ENCODE measurements at regions not wholly inside any gene's neighbourhood (a gene's known extent, or its start where the extent isn't known, plus 50 kb on each side); places are given as distances from the start of the nearest gene placed in this dataset.

- TF ChIP-seq DPF2 (IDR thresholded peaks at IDR 0.05) (no peak), CTCF (IDR thresholded peaks at IDR 0.05 in 2 of 3, conservative IDR thresholded peaks at IDR 0.05 in 1 of 3; ENCODE audit: control insufficient read depth in 2 of 3, extremely low read depth in 1 of 3, insufficient read depth in 1 of 3, low read depth in 3 of 3, low read length in 3 of 3) (no peak), ZNF24 (IDR thresholded peaks at IDR 0.05) (no peak), MAX (IDR thresholded peaks at IDR 0.05; ENCODE audit: low read depth, low read length) (no peak), FOS (IDR thresholded peaks at IDR 0.05; ENCODE audit: borderline replicate concordance, extremely low read depth, insufficient read length) (no peak), YY1 (IDR thresholded peaks at IDR 0.05; ENCODE audit: low read depth, low read length) (no peak), CEBPB (IDR thresholded peaks at IDR 0.05; ENCODE audit: borderline replicate concordance in 1 of 2, low read depth in 2 of 2, low read length in 2 of 2) (no peak), POLR2A (IDR thresholded peaks at IDR 0.05; ENCODE audit: low read depth, low read length) (no peak), BHLHE40 (IDR thresholded peaks at IDR 0.05; ENCODE audit: borderline replicate concordance in 1 of 2, low read depth in 2 of 2, low read length in 1 of 2) (no peak), SIN3A (IDR thresholded peaks at IDR 0.05; ENCODE audit: low read depth, low read length) (no peak), ZNF384 (IDR thresholded peaks at IDR 0.05; ENCODE audit: borderline replicate concordance, low read depth, low read length) (no peak), RAD21 (IDR thresholded peaks at IDR 0.05; ENCODE audit: insufficient read depth, low read depth, low read length) (no peak), HSF1 (IDR thresholded peaks at IDR 0.05; ENCODE audit: low read depth, low read length) (no peak)
- TF ChIP-seq, protein P1, sequence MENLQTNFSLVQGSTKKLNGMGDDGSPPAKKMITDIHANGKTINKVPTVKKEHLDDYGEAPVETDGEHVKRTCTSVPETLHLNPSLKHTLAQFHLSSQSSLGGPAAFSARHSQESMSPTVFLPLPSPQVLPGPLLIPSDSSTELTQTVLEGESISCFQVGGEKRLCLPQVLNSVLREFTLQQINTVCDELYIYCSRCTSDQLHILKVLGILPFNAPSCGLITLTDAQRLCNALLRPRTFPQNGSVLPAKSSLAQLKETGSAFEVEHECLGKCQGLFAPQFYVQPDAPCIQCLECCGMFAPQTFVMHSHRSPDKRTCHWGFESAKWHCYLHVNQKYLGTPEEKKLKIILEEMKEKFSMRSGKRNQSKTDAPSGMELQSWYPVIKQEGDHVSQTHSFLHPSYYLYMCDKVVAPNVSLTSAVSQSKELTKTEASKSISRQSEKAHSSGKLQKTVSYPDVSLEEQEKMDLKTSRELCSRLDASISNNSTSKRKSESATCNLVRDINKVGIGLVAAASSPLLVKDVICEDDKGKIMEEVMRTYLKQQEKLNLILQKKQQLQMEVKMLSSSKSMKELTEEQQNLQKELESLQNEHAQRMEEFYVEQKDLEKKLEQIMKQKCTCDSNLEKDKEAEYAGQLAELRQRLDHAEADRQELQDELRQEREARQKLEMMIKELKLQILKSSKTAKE (IDR thresholded peaks at IDR 0.05; ENCODE audit: low read depth, poor library complexity, severe bottlenecking) = no peak
Observed at GRCh38 chr1:91073299-91073698, 51.5 kb upstream of the ZNF644 start.
